B cell (primary cell): ENCODE measurements at regions not wholly inside any gene's neighbourhood (a gene's known extent, or its start where the extent isn't known, plus 50 kb on each side); places are given as distances from the start of the nearest gene placed in this dataset.

ENCODE experiments used
- ATAC-seq: fragments of 200-7000 bp; cut with Tn5 transposase; one replicate; pipeline ENCODE4 v1.10.0; 2021; ENCODE audit warnings: low read depth, mild to moderate bottlenecking, moderate number of reproducible peaks, moderate library complexity
- CTCF ChIA-PET: fragments of 350-600 bp; sonication (Branson Sonifier 250); formaldehyde crosslinking; loops from one replicate; lab custom pipeline; 2021; ENCODE audit warnings: antibody characterized with exemption, inconsistent platforms; lab: Charles Lee
- POLR2A ChIA-PET: fragments of 350-600 bp; sonication (Branson Sonifier 250); formaldehyde crosslinking; loops from one replicate; lab custom pipeline; 2021; ENCODE audit warnings: antibody characterized with exemption; lab: Charles Lee
- DNase-seq: peaks from one replicate; pipeline ENCODE4 v3.0.0; 2013
- H2AFZ ChIP-seq: 2 replicates; pipeline ENCODE4 v1.6.1; 2012; ENCODE audit warnings: mild to moderate bottlenecking, low read depth, low read length; ENCODE audit not compliant: insufficient read depth, poor library complexity, severe bottlenecking
- H3K27ac ChIP-seq, 2 donors: 1 replicate in 1 of 2; 2 replicates in 1 of 2; pipeline ENCODE4 v1.5.1; 2012 to 2013; ENCODE audit warnings: low read length in 2 of 2, mild to moderate bottlenecking in 2 of 2, moderate library complexity in 1 of 2
- H3K27me3 ChIP-seq, 4 experiments: fragments of 200-600 bp in 1 of 4; sonication (generic) in 1 of 4; replicated peaks in 1 of 4; 1 replicate in 2 of 4; 2 replicates in 2 of 4; pipeline versions ENCODE4 v1.6.1 to v1.7.0; 2013 to 2016; ENCODE audit warnings: low read length in 3 of 4, mild to moderate bottlenecking in 2 of 4, mixed read lengths in 1 of 4, moderate library complexity in 1 of 4; ENCODE audit not compliant: insufficient read depth in 4 of 4, control insufficient read depth in 3 of 4; ENCODE audit errors: control extremely low read depth in 1 of 4
- H3K36me3 ChIP-seq, 2 experiments: replicated peaks in 1 of 2; 1 replicate in 1 of 2; 2 replicates in 1 of 2; pipeline versions ENCODE4 v1.6.1 to v1.7.1; 2013; ENCODE audit warnings: low read length in 1 of 2; ENCODE audit not compliant: insufficient read depth in 2 of 2, control insufficient read depth in 1 of 2; ENCODE audit errors: control extremely low read depth in 1 of 2, extremely low read depth in 1 of 2
- H3K4me1 ChIP-seq, 2 donors: fragments of 200-600 bp in 1 of 2; sonication (generic) in 1 of 2; 1 replicate in 1 of 2; 2 replicates in 1 of 2; pipeline versions ENCODE4 v1.5.1 to v1.6.1; 2013 to 2017; ENCODE audit warnings: low read length in 2 of 2; ENCODE audit not compliant: control insufficient read depth in 2 of 2, insufficient read depth in 2 of 2
- H3K4me2 ChIP-seq: replicated peaks from 2 replicates; pipeline ENCODE3; 2012; ENCODE audit warnings: mild to moderate bottlenecking, low read depth, low read length; ENCODE audit not compliant: poor library complexity, severe bottlenecking
- H3K4me3 ChIP-seq, 5 experiments: fragments of 200-600 bp in 1 of 5; sonication (generic) in 1 of 5; 1 replicate in 3 of 5; 2 replicates in 2 of 5; pipeline versions ENCODE4 v1.5.1 to v1.7.0; 2011 to 2016; ENCODE audit warnings: low read length in 4 of 5, mild to moderate bottlenecking in 4 of 5, low read depth in 2 of 5, control low read depth in 1 of 5, moderate library complexity in 1 of 5; ENCODE audit not compliant: insufficient read depth in 1 of 5; ENCODE audit errors: control extremely low read depth in 1 of 5, extremely low read depth in 1 of 5
- H3K79me2 ChIP-seq: fragments of 200-600 bp; sonication (generic); one replicate; pipeline ENCODE4 v1.6.0; 2016; ENCODE audit warnings: low read length; ENCODE audit not compliant: control insufficient read depth, insufficient read depth
- H3K9ac ChIP-seq: fragments of 200-600 bp; sonication (generic); 2 replicates; pipeline ENCODE4 v1.6.1; 2017; ENCODE audit warnings: mild to moderate bottlenecking, low read length, moderate library complexity
- H3K9me3 ChIP-seq, 3 donors: one replicate each; pipeline versions ENCODE4 v1.6.1 to v1.7.1; 2013; ENCODE audit warnings: low read length in 2 of 3; ENCODE audit not compliant: control insufficient read depth in 2 of 3, insufficient read depth in 1 of 3; ENCODE audit errors: control extremely low read depth in 1 of 3
- H4K20me1 ChIP-seq: 2 replicates; pipeline ENCODE4 v1.6.0; 2012; ENCODE audit warnings: mild to moderate bottlenecking, low read length; ENCODE audit not compliant: insufficient read depth, control insufficient read depth, poor library complexity, severe bottlenecking
- H3K27ac Mint-ChIP-seq: one replicate; pipeline ENCODE4 v1.8.0; 2021; ENCODE audit warnings: mixed read lengths
- H3K27me3 Mint-ChIP-seq: one replicate; pipeline ENCODE4 v1.8.0; 2021; ENCODE audit warnings: mixed read lengths
- H3K4me1 Mint-ChIP-seq: one replicate; pipeline ENCODE4 v1.8.0; 2021; ENCODE audit warnings: mixed read lengths
- H3K4me3 Mint-ChIP-seq: one replicate; pipeline ENCODE4 v1.8.0; 2021; ENCODE audit warnings: mixed read lengths
- H3K9me3 Mint-ChIP-seq: one replicate; pipeline ENCODE4 v1.8.0; 2022; ENCODE audit warnings: mixed read lengths; ENCODE audit not compliant: insufficient read depth
- CTCF ChIP-seq: fragments of 200-600 bp; IDR thresholded peaks from one replicate; pipeline ENCODE4 v1.8.0; 2022; ENCODE audit warnings: antibody characterized with exemption, mild to moderate bottlenecking
- EZH2 ChIP-seq: IDR thresholded peaks from 2 replicates; pipeline ENCODE4 v1.6.1; 2012; ENCODE audit warnings: borderline replicate concordance, low read depth, mild to moderate bottlenecking, moderate library complexity, low read length; ENCODE audit not compliant: insufficient read depth, poor library complexity, severe bottlenecking
- WGBS: methylation state at CpG from one replicate; pipeline ENCODE4 v1.1.5; 2013; ENCODE audit warnings: missing lambda C conversion rate; ENCODE audit not compliant: insufficient coverage; 5-methylcytosine and 5-hydroxymethylcytosine counted together
- intact Hi-C: fragments of 100-400 bp; cut with micrococcal nuclease; formaldehyde crosslinking; loops from one replicate; pipeline ENCODE4 v1.10.0; 2022

GRCh38 chr21:31511258-31511657 is 148.2 kb upstream of the SOD1 start:
- CTCF ChIA-PET, result no interaction called here

More at GRCh38 chr21:31511258-31511657, 148.2 kb upstream of the SOD1 start:
- Histone ChIP-seq H3K9me3 (no peaks in the 10 kb centered on the region), H3K27ac (no peak overlapping the region), H3K4me2 (no peak overlapping the region), H3K27me3 (no peaks in the 10 kb centered on the region), H3K79me2 (no peaks in the 10 kb centered on the region), H4K20me1 (no peaks in the 10 kb centered on the region), H2AFZ (no peak overlapping the region), H3K9ac (no peak overlapping the region), H3K4me1 (peaks cover 27 to 38% of the 10 kb centered on the region in 2 donors), H3K4me3 (no peak overlapping the region), H3K36me3 (no peaks in the 10 kb centered on the region)
- no peak for ATAC-seq
- Mint-ChIP-seq H3K4me3 (no peak overlapping the region), H3K27me3 (peaks cover 3% of the 10 kb centered on the region), H3K9me3 (no peaks in the 10 kb centered on the region), H3K4me1 (peaks cover 32% of the 10 kb centered on the region), H3K27ac (no peak overlapping the region)
- intact Hi-C loops, result no loop called here
- TF ChIP-seq CTCF (no peak), EZH2 (no peak)
- POLR2A ChIA-PET, result no interaction called here
- DNase-seq, result no peak
- 100% methylated on average over 6 of the region's 7 CpGs for WGBS
